ENCODE measurements at regions not wholly inside any gene's neighbourhood (a gene's known extent, or its start where the extent isn't known, plus 50 kb on each side); places are given as distances from the start of the nearest gene placed in this dataset.
"Not testable (repeated sequence)": the region's sequence is repeated elsewhere in the genome, so short reads cannot be mapped to it uniquely, and the experiment has no call there.

GRCh38 chr1:117754061-117754969 lies 148.5 kb downstream of the TENT5C start:
- peak; percentile 66 for DNase-seq (ENCODE audit: low spot score)

GRCh38 chr1:117757668-117758067 lies 151.8 kb downstream of the TENT5C start:
- DNase-seq (ENCODE audit: low spot score), result no peak

DNA sequence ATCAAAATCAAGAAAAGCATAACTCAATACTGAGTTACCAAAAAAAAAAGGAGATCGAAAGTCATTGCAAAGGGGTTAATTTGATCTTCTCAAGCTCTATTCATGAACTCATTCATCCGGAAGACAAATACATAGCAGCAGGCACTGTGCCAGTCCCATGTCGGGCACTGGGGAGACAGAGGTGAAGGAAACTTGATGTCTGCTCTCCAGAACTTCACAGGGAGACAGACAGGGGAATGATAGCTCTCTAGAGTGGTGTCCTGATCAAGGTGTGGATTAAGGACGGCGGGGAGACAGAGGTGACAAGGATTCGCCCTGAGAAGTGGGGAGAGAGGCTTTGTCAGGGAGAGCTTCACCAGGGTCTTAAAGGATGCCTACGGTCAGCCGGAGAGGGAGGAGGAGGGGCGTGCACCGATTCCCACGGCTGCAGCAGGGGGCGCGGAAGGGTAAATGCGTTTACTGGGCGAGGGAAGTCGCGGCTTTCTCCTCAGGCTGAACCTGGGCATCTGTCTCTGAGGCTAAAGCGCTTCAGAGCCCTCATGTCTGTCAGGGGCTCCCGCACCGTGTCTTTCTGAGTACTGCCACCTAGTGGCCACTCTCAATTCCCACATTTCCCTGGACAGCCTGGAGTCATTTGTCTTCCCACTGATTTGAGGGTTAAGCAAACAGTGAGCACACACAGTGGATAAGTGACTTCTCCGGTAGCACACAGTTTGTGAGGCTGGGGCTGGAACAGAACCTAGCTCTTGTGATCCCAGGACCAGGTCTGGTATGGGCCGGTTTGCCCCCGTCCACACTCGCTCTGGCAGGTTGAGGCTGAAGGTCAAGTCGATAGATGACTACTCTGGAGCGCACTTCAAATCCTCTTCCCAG lies 152.8 kb downstream of the TENT5C start:
- DNase-seq (ENCODE audit: low spot score), result peak; percentile 89

DNA sequence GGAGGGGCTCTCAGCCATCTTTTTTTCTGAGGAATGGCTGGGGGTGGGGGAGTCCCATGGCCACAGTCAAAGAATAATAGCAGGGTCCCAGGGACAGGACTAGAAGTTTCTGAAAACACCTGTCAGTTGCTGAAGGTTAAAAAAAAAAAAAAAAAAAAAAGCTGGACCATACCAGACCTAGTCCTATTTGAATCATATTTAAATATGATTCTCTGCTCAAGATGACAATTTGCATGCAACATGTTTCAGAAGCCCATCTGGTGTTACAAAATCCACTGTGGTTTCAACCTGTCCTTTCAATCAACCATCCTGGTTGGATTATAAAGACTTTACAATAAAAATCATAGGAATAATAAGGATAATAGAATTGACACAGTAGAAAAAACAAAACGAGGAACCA lies 153.7 kb downstream of the TENT5C start:
- no peak for DNase-seq (ENCODE audit: low spot score)

DNA sequence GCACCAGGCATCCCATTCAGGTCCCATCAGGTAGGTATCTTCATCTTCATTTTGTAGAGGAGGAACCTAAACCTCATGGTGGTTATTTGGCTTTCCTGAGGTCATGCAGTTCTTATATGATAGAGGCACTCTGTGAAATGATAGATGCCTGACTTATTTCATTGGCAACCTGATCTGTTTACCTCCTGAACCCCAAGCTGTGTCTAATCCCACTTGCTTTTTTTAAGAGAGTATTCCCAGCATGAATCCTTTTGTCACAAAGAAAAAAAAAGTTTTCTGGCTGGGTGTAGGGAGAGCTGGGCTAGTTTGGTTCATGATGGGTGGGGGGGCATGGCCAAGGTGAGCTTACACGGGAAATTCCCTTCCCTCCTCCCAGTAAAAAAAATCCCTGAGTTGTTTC lies 154.2 kb downstream of the TENT5C start:
- DNase-seq (ENCODE audit: low spot score), result no peak

GRCh38 chr1:117760485-117760884 lies 154.6 kb downstream of the TENT5C start:
- DNase-seq (ENCODE audit: low spot score), result no peak

GRCh38 chr1:117767756-117768155 lies 161.7 kb downstream of the GDAP2 start:
- not testable (repeated sequence) for DNase-seq (ENCODE audit: low spot score)

GRCh38 chr1:117770981-117771531 lies 158.4 kb downstream of the GDAP2 start:
- DNase-seq (ENCODE audit: low spot score), result no peak

DNA sequence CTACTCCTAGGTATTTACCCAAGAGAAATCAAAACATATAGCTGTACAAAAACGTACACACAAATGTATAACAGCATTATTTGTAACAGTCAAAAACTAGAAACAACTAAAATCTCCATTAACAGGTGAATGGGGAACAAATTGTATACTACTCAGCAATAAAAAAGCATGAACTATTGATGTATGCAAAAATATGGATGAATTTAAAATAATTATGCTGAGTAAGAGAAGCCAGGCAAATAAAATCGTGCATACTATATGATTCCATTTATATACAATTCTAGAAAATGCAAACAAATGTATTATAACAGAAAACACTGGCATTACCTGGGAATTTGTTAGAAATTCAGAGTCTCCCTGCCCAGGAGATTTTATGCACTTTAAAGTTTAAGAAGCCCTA lies 150.1 kb downstream of the GDAP2 start:
- no peak for DNase-seq (ENCODE audit: low spot score)

DNA sequence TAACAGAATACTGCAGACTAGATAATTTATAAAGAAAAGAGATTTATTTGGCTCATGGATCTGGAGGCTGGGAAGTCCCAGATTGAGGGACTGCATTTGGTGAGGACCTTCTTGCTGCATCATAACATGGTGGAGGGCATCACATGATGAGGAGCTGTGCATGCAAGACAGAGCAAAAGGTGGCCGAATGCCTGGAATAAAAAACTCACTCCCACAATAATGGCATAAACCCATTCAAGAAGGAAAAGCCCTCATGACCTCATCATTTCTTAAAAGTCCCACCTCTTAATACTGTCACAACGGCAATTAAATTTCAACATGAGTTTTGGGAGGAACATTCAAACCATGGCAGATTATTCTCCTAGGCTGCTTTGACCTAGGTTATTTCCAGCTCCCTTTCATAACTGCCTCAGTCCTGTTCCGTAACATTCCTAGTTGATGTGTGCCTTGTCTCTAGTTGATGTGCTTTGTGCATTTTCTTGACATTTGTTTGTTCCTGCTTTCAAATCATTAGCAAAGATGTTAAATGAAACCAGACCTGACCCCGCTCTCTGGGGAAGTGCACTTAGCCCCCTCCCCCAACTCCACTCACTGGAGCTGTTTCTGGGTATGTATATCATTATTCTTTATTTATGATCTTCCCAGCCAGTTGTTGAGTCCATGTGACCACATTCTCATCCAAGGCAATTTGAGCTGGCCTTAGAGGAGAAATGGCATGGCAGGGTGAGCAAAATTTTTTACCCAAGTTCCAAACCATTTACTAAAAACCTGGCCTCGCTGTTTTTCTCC lies 148.5 kb downstream of the GDAP2 start:
- no peak for DNase-seq (ENCODE audit: low spot score)

- no peak for DNase-seq (ENCODE audit: low spot score)
These were observed 147.4 kb downstream of the GDAP2 start for GRCh38 chr1:117782056-117782455.

DNA sequence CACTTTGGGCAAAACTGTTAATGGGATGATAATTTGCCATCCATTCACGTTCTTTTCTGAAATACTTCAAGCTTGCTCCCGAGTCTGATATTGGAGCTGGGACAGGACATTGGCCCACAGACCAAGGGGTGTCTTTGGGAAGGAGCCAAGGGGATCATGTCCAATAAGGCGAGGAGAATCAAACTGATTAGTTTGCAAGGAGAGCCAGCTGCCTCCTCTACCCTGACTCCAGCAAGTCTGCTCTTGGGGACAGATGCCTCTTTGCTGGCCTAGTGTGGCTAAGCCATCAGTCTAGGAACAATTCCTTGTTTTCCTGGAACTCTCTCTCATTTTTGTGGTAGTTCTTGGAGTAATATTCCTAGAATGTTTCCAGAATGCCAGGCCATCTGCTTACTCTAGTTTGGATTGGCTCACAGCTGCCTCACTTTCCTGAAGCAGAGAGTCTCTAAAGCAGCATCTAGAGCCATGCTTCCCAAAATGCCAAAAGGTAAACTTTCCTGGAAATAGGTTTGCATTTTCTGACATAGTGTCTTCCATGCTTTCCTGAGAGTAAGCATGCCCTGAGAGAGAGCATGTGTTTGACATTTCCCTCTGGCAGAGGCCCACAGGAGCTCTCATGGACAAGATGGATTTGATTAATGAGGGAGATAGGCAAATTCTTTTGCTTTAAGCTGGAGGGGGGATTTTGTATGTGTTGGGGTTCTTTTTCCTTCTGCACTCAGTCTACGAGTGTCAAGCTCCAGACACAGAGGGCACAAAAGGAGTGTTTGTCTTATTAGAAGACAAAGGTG lies 145.6 kb downstream of the GDAP2 start:
- DNase-seq (ENCODE audit: low spot score), result no peak

DNA sequence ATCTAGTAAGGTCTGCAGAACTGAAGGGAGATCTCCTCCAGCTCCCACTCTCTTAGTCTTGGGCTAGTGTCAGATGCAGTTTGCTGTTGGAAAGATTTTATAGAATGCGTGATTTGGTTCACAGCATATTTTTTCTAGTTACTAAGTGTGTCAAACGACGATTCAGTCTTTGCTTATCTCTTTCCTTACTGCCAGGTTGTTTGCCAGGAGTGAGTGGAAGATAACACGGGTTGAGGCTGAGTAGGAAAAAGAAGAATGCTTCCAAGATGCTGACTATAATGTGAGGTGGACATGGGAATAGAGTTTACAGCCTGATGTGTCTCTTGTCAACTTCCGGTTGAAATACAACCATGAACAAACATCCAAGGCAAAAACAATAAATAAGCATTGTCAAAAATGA lies 141.4 kb downstream of the GDAP2 start:
- no peak for DNase-seq (ENCODE audit: low spot score)

- DNase-seq (ENCODE audit: low spot score), result no peak
These were observed 136.0 kb downstream of the GDAP2 start for GRCh38 chr1:117793413-117793812.

DNA sequence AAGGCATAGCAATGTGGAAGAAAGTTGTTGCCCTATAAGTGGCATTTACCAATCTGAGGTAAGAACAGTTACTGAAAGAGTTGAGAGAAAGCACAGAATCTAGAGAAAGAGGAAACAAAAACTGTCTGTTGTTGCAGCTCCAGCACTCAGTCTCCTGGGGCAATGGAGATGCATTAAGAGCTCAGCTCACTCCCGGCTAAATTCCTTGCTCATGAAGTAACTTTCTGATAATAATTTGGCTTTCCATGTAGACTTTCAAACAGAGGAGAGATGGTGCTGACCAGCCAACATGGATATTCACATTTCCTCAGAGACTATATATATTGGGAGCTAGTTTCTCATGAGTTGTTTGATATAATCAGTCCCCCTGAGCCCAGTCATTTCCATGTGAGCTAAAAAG lies 135.3 kb downstream of the GDAP2 start:
- DNase-seq (ENCODE audit: low spot score), result no peak

GRCh38 chr1:117795190-117795589 lies 134.2 kb downstream of the GDAP2 start:
- no peak for DNase-seq (ENCODE audit: low spot score)

GRCh38 chr1:117795792-117796191 lies 133.6 kb downstream of the GDAP2 start:
- DNase-seq (ENCODE audit: low spot score), result no peak

- DNase-seq (ENCODE audit: low spot score), result no peak
These were observed 133.2 kb downstream of the GDAP2 start for GRCh38 chr1:117796226-117796625.

- no peak for DNase-seq (ENCODE audit: low spot score)
These were observed 130.9 kb downstream of the GDAP2 start for GRCh38 chr1:117798550-117798949.

- no peak for DNase-seq (ENCODE audit: low spot score)
These were observed 126.7 kb downstream of the GDAP2 start for GRCh38 chr1:117802531-117803257.
